ENCODE measurements at regions not wholly inside any gene's neighbourhood (a gene's known extent, or its start where the extent isn't known, plus 50 kb on each side); places are given as distances from the start of the nearest gene placed in this dataset.
A peak's percentile ranks its signal among the peaks of the same experiment; 100 is the strongest.

- ChIA-PET POLR2A (interaction anchor here (0.6 kb wide), 1 partner anchor 134 kb away, joined by 3 read pairs; no protein-coding TSS in a partner anchor), CTCF (no interaction called here)
- Mint-ChIP-seq H3K36me3 (ENCODE audit: insufficient read depth, unreplicated experiment) (no peaks in the 10 kb centered on the region), H3K27me3 (ENCODE audit: insufficient read depth, unreplicated experiment) (no peaks in the 10 kb centered on the region), H3K4me1 (ENCODE audit: insufficient read depth, unreplicated experiment) (no peaks in the 10 kb centered on the region), H3K27ac (ENCODE audit: low read depth, unreplicated experiment) (no peak overlapping the region), H3K4me3 (ENCODE audit: unreplicated experiment) (no peak overlapping the region), H3K9me3 (ENCODE audit: unreplicated experiment) (no peaks in the 10 kb centered on the region)
- no peak for TF ChIP-seq CTCF (IDR thresholded peaks at IDR 0.05; ENCODE audit: unreplicated experiment)
- BruUV-seq (replicated peaks), result no TSS peak
- intact Hi-C loops (cut with micrococcal nuclease), result no loop called here
- DNase-seq (ENCODE audit: unreplicated experiment), result no peak
Measured at GRCh38 chr7:18177129-18177814, 149.6 kb upstream of the PRPS1L1 start.

- H3K36me3 Mint-ChIP-seq (ENCODE audit: insufficient read depth, unreplicated experiment), result no peaks in the 10 kb centered on the region
- H3K27me3 Mint-ChIP-seq (ENCODE audit: insufficient read depth, unreplicated experiment), result no peaks in the 10 kb centered on the region
- no TSS peak for BruUV-seq (replicated peaks)
- no peak for TF ChIP-seq CTCF (IDR thresholded peaks at IDR 0.05; ENCODE audit: unreplicated experiment)
- no peaks in the 10 kb centered on the region for H3K4me1 Mint-ChIP-seq (ENCODE audit: insufficient read depth, unreplicated experiment)
- CTCF ChIA-PET, result interaction anchor here (0.6 kb wide), 1 partner anchor 39 kb away, joined by 3 read pairs; no protein-coding TSS in a partner anchor
- POLR2A ChIA-PET, result no interaction called here
- no peak overlapping the region for H3K27ac Mint-ChIP-seq (ENCODE audit: low read depth, unreplicated experiment)
- peak; percentile 3 for DNase-seq (ENCODE audit: unreplicated experiment)
- no peak overlapping the region for H3K4me3 Mint-ChIP-seq (ENCODE audit: unreplicated experiment)
- intact Hi-C loops (cut with micrococcal nuclease), result no loop called here
- no peaks in the 10 kb centered on the region for H3K9me3 Mint-ChIP-seq (ENCODE audit: unreplicated experiment)
Measured at GRCh38 chr7:18177815-18178660, 150.4 kb upstream of the PRPS1L1 start.

- intact Hi-C loops (cut with micrococcal nuclease), result no loop called here
Measured at GRCh38 chr7:18179093-18179492, 151.4 kb upstream of the PRPS1L1 start.

More at GRCh38 chr7:18179093-18179492, 151.4 kb upstream of the PRPS1L1 start:
- TF ChIP-seq CTCF (IDR thresholded peaks at IDR 0.05; ENCODE audit: unreplicated experiment), result no peak
- Mint-ChIP-seq H3K27ac (ENCODE audit: low read depth, unreplicated experiment) (no peak overlapping the region), H3K27me3 (ENCODE audit: insufficient read depth, unreplicated experiment) (no peaks in the 10 kb centered on the region), H3K4me1 (ENCODE audit: insufficient read depth, unreplicated experiment) (no peaks in the 10 kb centered on the region), H3K36me3 (ENCODE audit: insufficient read depth, unreplicated experiment) (no peaks in the 10 kb centered on the region), H3K9me3 (ENCODE audit: unreplicated experiment) (no peaks in the 10 kb centered on the region), H3K4me3 (ENCODE audit: unreplicated experiment) (no peak overlapping the region)
- BruUV-seq (replicated peaks), result no TSS peak
- DNase-seq (ENCODE audit: unreplicated experiment), result no peak
- CTCF ChIA-PET, result interaction anchor here (0.6 kb wide), 1 partner anchor 38 kb away, joined by 3 read pairs; no protein-coding TSS in a partner anchor
- POLR2A ChIA-PET, result interaction anchor here (0.6 kb wide), 1 partner anchor 1024 kb away, joined by 3 read pairs; no protein-coding TSS in a partner anchor
